ENCODE measurements at regions not wholly inside any gene's neighbourhood (a gene's known extent, or its start where the extent isn't known, plus 50 kb on each side); places are given as distances from the start of the nearest gene placed in this dataset.

GRCh38 chr17:69763503-69763902, 311.5 kb upstream of the KCNJ16 start:
- TF ChIP-seq CTCF (IDR thresholded peaks at IDR 0.05; ENCODE audit: low read depth, low read length, missing control alignments): no peak
- no peak for DNase-seq (ENCODE audit: extremely low read depth, low read depth)
- H3K4me3 ChIP-seq (replicated peaks; ENCODE audit: low read depth, low read length): no peak overlapping the region

GRCh38 chr17:69764146-69764545, 310.9 kb upstream of the KCNJ16 start:
- no peak for TF ChIP-seq CTCF (IDR thresholded peaks at IDR 0.05; ENCODE audit: low read depth, low read length, missing control alignments)
- H3K4me3 ChIP-seq (replicated peaks; ENCODE audit: low read depth, low read length): no peak overlapping the region
- no peak for DNase-seq (ENCODE audit: extremely low read depth, low read depth)

- no peak for TF ChIP-seq CTCF (IDR thresholded peaks at IDR 0.05; ENCODE audit: low read depth, low read length, missing control alignments)
- no peak for DNase-seq (ENCODE audit: extremely low read depth, low read depth)
- no peak overlapping the region for H3K4me3 ChIP-seq (replicated peaks; ENCODE audit: low read depth, low read length)
Observed at GRCh38 chr17:69769050-69769449, 306.0 kb upstream of the KCNJ16 start.

GRCh38 chr17:69773081-69773480, 301.9 kb upstream of the KCNJ16 start:
- DNase-seq (ENCODE audit: extremely low read depth, low read depth): no peak
- no peak for TF ChIP-seq CTCF (IDR thresholded peaks at IDR 0.05; ENCODE audit: low read depth, low read length, missing control alignments)
- no peak overlapping the region for H3K4me3 ChIP-seq (replicated peaks; ENCODE audit: low read depth, low read length)

GRCh38 chr17:69779378-69780214, 295.4 kb upstream of the KCNJ16 start:
- DNase-seq (ENCODE audit: extremely low read depth, low read depth): no peak
- TF ChIP-seq CTCF (IDR thresholded peaks at IDR 0.05; ENCODE audit: low read depth, low read length, missing control alignments): no peak
- H3K4me3 ChIP-seq (replicated peaks; ENCODE audit: low read depth, low read length): no peak overlapping the region

GRCh38 chr17:69783865-69784264, 291.2 kb upstream of the KCNJ16 start:
- H3K4me3 ChIP-seq (replicated peaks; ENCODE audit: low read depth, low read length): no peak overlapping the region
- DNase-seq (ENCODE audit: extremely low read depth, low read depth): no peak
- no peak for TF ChIP-seq CTCF (IDR thresholded peaks at IDR 0.05; ENCODE audit: low read depth, low read length, missing control alignments)

GRCh38 chr17:69788957-69789356, 286.1 kb upstream of the KCNJ16 start:
- no peak overlapping the region for H3K4me3 ChIP-seq (replicated peaks; ENCODE audit: low read depth, low read length)
- no peak for TF ChIP-seq CTCF (IDR thresholded peaks at IDR 0.05; ENCODE audit: low read depth, low read length, missing control alignments)

More at GRCh38 chr17:69788957-69789356, 286.1 kb upstream of the KCNJ16 start:
- no peak for DNase-seq (ENCODE audit: extremely low read depth, low read depth)

All from HFF-Myc (cell line).